GM11168 (cell line): ENCODE measurements at regions not wholly inside any gene's neighbourhood (a gene's known extent, or its start where the extent isn't known, plus 50 kb on each side); places are given as distances from the start of the nearest gene placed in this dataset.

Source experiments
- in situ Hi-C: fragments of 300-500 bp; cut with MboI; formaldehyde crosslinking; loops from one replicate; pipeline ENCODE4 v1.12.0; 2022; ENCODE audit warnings: low sequenced_read_pairs; ENCODE audit not compliant: unreplicated experiment

DNA sequence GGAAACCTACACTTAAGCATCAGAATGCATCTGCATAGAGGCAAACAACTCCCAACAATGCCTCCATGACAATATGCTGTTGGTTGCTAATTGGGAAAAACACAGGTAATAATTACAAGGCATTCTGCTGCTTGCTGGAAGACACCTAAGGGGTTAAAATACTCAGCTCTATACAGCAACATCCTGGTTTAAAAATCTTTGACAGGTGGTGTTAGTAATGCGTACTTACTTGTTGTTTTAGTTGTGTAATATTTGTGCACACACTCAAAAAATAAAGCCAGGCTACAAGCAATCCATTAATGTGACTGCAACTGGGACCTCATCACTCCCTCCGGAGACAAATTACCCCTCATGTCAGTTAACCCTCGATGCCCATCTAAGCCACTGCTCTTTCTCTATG lies 126.3 kb upstream of the ELL2 start:
- in situ Hi-C loops: no loop called here

DNA sequence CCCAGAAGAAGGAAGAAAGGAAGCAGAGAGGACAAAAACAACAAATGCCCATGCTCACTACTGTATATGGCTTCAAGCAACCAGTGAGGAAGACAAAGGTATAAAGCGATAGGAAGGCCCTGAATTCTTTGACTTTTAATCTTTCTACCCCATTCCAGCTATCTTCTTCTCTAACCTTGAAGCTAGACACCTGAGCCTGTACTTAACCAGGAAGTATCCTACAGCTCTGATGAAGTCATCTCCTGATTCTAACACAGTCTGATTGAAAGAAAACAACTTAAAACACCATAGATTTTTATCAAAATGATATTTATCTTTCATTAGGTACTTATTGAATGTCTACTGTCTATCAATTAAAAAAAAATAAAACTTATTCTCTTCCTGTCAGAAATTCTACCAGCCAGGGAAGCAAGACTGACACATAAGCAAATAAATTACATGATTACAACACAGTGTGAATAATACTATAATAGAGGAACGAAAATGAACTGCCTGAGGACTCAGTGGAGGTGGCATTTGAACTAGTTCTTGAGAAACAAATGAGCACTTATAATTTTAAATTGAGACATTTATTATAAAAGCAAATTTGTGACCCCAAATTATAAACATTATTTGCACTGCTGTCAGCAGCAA lies 123.3 kb upstream of the ELL2 start:
- in situ Hi-C loops: no loop called here

DNA sequence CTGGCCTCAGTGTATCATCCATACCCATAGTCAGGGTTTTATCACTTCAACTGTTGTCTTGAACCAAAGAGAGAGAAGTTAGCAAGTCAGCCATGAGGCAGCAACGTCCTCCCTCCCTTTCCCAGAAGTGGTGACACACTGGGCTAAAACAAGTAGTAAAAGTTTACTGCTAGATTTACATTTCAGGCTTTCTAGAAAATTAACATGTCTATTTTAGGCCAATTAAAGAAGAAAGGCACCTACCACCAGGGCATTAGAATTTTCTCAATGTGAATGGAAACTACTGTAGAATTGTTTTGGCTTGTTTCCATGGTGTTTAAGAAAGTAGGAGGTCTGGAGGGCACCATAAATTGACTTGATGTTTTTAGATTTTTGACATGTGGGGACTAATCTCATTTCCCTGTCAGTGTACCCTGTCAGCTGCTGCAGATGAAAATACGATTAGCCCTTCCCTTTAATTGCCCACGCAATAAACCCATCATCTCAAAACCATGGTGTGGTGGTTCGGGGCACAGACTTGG lies 121.8 kb upstream of the ELL2 start:
- in situ Hi-C loops: no loop called here

DNA sequence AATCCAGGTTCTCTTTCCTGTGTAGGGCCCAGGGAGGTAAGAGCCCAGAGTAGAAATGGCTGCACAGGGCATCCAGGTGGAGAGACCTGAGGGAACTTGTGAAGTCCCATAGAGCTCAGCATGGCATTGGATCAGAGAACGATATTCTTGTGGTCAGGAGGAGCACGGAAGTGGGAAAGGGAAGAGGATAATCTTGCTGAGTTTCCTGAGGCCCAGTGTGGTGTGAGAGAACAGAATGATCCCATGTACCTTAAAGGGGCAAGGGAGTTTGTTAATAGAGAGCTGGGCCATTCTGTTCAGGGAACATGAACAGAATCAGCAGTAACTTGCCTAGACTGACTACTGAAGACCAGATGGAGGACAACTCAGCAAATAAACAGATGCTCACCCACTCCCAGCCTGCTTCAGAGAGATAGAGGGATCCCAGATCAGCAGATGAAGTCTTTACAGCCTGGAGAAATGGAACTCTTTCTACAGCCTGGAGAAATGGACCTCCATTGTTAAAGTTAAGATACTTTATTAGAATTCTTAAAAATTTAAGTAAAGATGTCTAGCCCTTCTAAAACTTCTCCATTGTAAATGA lies 119.7 kb upstream of the ELL2 start:
- in situ Hi-C loops: no loop called here

DNA sequence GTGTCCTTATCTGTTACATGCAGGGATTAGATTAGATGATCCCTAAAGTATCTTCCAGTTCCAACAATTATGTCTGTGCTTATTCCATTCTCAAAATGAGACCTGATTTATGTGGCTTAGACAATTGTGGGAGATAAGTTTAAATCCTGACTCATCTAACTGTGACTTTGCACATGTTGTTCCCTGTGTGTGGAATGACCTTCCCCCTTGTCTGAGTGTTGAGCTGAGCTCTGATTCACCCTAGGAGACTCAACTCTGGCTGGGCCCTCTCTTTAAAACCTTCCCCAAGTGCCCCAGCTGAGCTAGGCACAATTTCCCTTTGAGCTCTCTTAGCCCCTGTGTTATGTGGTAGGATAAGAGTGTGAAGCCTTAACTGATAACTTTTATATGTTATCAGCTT lies 118.9 kb upstream of the ELL2 start:
- in situ Hi-C loops: no loop called here

DNA sequence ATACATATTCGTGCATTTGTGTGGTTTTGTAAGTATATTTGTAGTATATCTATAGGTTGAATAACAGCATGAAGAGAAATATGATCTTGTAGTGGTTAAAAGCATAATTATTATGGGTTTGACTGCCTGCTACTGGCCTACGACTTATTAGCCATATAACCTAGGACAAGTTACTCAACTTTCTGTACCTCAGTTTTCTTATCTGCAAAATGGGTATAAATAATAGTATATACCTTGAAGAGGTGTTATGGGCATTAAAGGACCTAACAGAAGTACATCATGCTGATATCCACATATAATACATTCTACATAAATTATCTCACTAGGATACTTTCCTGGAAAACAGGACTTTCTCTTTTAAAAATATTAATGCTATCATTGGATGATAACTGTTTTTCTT lies 118.3 kb upstream of the ELL2 start:
- in situ Hi-C loops: no loop called here

DNA sequence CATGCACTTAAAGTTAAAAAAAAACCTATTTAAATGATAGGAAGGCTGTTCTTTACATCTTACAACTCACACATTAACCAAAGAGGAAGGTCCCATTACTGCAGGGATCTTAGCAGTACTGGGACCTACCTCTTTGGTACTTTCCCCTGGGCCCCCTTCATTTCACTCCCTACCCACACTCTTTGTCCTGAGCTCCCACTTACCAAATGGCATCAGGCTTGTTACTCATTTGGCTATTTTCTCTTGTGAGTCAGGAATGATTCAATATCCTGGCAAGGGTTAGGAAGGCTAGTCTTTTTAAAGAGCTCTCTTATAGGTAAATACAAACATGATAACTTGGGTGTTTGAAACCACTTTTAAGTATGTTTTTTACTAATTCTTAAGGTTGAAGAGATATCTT lies 117.4 kb upstream of the ELL2 start:
- in situ Hi-C loops: no loop called here

DNA sequence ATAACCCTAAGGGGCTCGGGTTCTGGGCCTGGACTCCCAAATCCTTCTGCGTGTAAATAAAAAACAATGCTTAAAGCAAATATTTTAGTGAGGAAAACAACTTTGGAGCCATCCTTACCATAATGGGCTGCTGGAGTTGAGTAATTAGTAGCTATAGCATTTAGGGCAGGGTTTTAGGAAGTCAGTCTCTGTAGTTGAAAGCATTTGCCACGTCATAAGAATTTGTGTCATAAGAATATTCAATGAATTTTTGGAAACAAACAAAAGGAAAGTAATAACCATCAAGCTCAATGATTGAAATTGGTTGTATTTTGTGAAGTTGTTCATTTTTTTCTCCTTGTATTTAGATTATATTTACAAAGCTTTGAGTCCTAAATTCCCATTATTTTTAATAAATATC lies 114.8 kb upstream of the ELL2 start:
- in situ Hi-C loops: no loop called here

DNA sequence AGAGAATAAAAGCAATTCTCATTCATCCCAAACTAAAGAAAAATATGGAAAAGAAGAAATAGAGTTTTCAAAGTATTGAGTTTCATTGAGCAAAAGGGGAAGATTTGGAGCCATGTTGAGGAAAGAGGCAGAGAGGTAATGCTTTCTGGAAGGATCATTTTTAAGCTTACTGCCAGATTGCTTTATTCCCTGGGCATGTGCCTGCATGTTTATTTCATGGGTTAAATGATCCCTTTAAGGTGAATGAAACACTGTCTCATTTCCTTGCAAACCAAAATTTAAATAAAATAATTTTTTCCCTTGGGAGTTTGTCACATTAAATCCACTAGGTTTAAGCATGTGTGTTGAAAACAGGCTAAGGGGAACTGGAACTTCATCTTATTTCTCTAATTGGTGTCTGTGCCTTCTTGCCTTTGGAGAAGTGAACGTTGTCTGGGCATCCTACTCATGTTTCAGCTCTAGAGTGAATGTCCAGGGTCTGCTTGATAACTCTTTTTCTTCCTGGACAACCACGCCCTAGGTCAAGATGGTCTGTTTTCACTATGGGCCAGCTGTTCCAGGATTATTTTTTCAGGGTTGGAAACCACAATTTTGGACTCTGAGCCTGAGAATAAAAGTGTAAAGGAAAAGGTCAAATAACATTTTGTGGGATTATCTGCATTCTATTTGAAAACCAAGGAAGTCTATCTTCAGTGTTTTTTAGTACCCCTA lies 114.1 kb upstream of the ELL2 start:
- in situ Hi-C loops: no loop called here

DNA sequence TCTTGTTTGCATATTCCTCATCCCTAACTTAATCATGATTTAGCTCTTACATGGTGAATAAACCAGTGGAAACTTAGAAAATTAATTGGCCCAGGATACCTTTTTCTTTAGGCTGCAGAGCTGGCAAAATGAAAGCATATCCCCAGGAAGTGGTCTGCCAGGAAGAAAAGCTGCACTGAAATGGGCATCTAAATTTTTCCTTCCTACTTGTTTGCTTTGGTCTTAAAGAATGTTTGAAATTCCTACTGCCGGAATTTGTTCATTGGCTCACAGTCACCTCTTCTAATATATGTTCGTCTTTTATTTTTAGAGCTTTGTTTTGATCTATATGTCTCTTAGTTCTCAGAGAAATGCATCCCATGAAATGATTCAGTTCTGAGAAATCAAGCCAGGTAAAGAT lies 113.2 kb upstream of the ELL2 start:
- in situ Hi-C loops: no loop called here

DNA sequence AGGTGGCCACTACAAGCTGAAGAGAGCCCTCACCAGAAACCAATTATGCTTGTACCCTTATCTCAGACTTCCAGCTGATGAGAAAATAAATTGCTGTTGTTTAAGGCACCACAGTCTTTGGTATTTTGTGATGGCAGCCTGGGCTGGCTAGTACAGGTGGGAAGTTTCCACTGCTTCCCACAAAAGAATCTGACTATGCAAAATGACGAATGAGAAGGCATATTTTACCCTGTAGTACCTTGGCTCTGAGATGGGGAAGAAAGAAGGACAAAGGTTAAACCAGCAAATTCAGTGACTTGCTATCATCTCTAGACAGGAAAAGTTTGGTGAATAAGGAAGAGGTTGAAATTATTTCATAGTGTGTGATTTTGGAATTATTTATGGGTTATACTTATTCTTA lies 112.8 kb upstream of the ELL2 start:
- in situ Hi-C loops: no loop called here

DNA sequence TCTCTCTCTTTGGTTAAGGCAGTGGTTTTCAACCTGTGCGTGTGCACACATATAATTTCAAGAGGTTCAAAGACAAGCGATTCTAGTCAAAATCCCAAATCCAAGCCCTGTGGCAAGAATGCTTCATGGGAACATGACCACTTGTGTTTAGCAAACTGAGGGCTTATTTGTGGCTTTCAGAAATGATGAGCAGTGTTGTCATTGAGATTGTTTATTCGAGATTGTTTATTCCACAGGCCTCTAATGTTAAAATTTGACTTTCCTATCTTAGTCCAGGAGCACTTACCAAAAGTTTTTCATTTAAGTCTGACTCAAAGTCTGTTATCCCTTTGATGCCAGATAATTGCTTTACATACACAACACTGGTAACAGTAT lies 111.1 kb upstream of the ELL2 start:
- in situ Hi-C loops: no loop called here

DNA sequence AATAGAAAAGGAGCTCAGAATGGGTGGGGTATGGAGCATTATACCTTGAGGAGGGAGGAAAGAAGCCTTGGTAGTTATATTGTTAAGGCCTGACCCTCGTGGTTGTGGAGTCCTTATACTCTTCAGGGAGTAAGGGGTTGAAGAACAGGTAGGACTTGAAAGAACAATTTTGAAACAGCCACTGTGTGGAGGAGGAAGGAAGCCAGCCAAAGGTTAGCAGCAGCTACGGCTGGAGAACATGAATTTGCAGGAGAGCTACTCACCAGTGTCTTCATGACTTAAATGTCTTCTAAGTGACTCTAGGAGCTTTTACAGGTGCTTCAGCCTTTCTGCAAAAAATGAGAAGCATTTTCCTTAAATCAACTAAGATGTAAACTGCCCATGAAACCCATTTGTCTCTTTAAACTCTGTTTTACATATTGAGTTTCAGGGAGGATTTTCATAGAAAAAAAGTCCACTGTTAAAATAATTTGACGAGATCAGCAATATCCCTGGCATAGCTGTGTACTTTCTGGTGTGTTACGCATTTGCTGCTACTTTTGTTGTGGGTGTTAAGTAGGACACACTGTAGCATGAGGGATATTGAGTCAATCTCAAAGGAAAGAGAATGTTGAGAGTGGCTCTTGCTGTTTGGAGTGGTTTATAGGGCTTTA lies 110.6 kb upstream of the ELL2 start:
- in situ Hi-C loops: no loop called here

DNA sequence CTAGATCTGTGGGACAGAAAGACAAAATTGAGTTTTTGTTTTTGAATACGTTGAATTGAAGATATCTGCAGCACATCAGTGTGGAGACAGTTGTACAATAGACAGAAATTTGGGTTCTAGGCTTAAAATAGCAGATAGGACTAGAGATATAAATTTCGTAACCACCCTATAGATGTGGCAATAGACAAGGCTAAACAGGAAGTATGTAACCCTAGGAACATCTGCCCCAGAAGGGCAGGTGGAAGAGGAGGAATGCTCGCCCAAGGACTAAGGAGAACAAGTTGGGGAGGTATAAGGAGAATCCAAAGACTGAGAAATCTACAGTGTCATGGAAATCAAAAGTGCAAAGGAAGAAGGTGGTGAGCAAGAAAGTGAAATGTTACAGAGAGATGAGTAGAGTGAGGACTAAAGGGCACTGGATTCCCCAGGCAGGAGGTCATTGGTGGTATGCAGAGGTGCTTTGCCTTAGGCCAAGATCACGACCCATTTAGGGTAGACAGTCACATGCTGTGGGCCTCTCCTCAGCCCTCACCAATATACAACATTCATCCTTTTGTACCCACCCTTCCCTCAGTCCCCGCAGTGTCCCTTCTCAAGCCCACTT lies 109.1 kb upstream of the ELL2 start:
- in situ Hi-C loops: no loop called here

DNA sequence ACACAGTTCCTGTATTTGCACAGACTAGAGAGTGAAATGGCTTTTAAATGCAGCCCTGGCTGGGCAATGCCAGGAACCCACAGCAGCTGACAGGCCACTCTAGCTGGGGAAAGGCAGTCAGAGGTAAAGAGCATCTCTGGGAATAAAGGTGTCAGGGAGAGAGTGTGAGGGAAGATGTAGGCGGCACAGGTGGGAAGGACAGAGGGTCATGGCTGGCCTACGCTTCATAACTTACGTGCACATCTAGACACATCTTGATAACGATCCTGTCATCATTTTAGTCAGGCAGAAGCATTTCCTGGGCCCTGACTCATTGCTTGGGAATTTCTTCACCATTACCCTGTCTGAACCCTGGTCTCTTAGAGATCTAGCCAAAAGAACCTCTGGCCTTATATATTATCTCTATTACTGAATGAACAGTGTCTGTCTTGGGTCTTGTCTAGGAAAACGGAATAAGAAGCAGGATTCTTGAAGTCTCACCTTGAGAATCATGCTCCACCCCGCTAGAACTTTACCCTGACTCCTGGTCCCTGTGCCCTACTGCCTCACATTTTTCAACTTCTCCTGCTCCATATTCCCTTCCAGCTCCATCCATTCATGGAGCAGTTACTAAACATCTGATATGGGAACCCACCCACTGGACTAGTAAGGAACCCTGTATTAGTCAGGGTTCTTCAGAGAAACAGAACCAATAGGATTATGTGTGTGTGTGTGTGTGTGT lies 106.4 kb upstream of the ELL2 start:
- in situ Hi-C loops: no loop called here

DNA sequence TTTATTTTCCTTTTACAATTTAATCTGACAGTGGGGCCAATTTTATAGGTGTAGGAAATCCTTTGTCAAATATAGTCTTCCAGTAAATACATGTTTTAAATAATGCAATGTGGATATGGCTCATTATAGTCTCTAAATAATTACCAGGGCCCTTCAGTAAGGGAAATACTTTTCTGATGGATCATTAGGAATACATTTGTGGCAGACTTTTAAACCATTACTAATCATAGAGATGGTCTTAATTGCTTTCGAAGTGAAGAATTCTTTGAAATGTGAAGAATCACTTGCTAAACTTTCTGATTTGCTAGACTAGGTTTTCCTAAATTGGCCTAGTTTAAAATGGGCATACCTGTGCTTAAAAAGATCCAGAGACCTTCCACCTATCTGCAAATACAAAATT lies 105.6 kb upstream of the ELL2 start:
- in situ Hi-C loops: no loop called here

DNA sequence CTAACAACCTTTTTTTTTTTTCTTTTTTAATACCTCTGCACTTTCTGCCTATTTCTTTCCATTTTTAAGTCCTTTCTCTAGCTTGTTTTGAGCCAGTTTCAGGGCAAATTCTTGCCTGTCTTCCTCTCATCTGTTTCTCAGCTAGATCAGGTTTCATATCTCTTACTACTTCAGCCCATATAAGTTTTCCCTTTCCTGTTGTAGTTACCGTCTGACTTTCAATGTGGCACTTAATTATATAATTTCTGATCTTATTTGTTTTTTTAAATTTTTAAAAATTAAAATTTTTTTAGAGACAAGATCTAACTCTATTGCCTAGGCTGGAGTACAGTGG lies 104.7 kb upstream of the ELL2 start:
- in situ Hi-C loops: no loop called here

DNA sequence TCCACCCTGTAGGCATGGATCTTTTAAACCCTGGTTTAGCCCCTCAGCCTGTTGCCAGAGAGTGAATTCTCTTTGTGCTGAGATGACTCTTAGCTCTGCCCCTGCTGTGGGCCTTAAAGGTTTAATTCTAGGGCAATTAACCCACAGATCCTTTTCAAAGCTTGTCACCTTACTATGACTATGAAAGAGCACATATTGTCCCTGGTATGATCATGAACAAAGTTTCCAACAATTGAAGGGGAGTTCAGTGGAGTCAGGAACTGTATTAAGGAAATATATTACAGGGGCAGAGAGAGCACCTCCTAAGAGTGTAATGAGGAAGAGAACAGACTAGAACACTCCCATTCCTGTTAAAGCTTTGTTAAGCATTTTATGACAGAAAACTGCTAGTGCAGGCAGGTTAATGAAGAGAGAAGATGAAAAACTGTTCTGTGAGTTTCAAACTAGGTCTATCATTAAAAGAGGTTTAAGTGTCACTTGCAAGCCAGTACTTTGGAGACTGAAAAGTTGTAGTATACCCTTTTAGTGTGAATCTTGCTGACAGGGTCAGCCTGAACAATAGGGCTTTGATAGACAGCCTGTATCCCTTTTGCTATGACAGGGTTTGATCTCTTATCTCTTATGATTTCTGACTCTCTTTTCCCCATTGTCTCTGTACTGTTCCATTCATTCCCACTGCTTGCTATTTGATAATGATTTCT lies 104.2 kb upstream of the ELL2 start:
- in situ Hi-C loops: no loop called here

DNA sequence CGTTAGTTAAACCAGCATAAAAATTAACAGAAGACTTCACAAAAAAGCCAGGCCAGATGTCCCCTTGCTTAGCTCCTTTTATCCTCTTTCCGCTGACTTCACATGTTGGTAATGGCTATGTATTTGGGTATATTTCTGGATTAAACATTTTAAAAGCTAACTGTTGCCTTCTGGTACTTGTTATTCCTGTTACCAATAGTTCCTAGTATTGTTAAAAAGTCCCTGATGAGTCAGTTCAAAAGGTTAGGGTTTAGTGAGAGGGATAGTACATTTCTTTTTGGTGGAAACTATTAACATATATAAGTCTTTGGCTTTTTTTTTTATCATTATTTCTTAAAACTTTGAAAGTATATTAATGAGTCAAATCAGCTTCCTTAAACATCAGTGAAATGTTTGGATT lies 103.2 kb upstream of the ELL2 start:
- in situ Hi-C loops: no loop called here

DNA sequence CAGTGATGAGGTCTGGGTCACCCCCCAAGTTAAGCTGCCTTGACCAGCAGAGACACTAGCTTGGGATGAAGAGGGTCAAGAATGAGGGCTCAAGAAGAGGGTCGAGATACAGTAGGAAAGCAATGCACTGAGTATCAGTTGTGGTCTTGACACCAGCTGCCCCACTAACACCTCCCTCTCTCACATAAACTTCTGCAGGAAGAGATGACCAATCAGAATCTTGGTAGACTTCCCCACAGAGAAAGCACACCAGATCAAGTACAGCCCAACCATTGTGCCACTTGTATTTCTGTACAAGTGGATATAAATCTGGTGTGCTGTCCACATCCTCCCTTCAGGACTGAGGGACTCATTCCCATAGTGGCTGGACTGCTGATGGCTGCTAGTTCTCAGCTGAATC lies 101.2 kb upstream of the ELL2 start:
- in situ Hi-C loops: no loop called here
